GM10266 (cell line): ENCODE measurements at regions not wholly inside any gene's neighbourhood (a gene's known extent, or its start where the extent isn't known, plus 50 kb on each side); places are given as distances from the start of the nearest gene placed in this dataset.
"Not testable (repeated sequence)": the region's sequence is repeated elsewhere in the genome, so short reads cannot be mapped to it uniquely, and the experiment has no call there.

Experiments used
- DNase-seq: peaks from one replicate; pipeline ENCODE4 v3.0.0; 2012; ENCODE audit errors: extremely low spot score
- TF ChIP-seq, protein P1 (sequence below): IDR thresholded peaks from 2 replicates; pipeline ENCODE4 v1.5.1; 2012; ENCODE audit warnings: mild to moderate bottlenecking, low read depth; ENCODE audit not compliant: control insufficient read depth, insufficient read depth; ENCODE audit errors: missing control alignments

DNA sequence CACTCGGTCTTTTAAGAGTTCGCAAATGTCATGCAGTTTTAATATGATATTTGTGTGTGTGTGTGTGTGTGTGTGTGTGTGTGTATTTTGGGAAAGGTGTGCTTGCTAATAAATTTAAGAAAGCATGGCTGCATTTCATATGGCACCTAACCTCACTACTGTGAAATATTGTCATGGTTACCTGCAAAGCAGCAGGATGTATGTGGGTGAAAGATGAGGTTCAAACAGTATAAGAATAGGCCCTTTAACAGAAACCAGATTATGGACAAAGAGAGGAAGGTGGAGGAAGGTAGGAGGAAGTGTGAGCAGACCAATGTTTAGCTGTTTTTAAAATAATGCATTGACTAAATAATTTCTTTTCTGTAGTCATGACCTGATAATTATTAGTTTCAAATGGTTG, 73.5 kb upstream of the CACNA2D1 start:
- DNase-seq: no peak
- TF ChIP-seq, protein P1, sequence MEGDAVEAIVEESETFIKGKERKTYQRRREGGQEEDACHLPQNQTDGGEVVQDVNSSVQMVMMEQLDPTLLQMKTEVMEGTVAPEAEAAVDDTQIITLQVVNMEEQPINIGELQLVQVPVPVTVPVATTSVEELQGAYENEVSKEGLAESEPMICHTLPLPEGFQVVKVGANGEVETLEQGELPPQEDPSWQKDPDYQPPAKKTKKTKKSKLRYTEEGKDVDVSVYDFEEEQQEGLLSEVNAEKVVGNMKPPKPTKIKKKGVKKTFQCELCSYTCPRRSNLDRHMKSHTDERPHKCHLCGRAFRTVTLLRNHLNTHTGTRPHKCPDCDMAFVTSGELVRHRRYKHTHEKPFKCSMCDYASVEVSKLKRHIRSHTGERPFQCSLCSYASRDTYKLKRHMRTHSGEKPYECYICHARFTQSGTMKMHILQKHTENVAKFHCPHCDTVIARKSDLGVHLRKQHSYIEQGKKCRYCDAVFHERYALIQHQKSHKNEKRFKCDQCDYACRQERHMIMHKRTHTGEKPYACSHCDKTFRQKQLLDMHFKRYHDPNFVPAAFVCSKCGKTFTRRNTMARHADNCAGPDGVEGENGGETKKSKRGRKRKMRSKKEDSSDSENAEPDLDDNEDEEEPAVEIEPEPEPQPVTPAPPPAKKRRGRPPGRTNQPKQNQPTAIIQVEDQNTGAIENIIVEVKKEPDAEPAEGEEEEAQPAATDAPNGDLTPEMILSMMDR: no peak

DNA sequence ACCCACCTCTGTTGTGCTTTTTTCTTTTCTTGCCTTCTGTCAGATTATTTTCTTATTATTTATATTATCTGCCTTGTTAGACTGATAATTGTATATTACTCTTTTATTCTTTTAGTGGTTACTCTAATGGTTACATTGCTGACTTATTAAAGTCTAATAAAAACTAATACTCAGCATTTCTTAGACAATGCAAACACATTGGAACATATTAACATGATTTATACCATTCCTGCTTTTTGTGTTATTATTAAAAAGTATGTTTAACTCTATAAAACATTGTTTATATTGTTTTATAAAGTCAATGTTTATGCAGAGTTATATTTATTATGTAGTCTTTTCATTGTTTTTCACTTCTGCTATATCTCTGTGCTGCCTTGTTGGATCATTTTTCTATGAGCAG, 68.0 kb upstream of the CACNA2D1 start:
- TF ChIP-seq, protein P1: no peak
- no peak for DNase-seq

DNA sequence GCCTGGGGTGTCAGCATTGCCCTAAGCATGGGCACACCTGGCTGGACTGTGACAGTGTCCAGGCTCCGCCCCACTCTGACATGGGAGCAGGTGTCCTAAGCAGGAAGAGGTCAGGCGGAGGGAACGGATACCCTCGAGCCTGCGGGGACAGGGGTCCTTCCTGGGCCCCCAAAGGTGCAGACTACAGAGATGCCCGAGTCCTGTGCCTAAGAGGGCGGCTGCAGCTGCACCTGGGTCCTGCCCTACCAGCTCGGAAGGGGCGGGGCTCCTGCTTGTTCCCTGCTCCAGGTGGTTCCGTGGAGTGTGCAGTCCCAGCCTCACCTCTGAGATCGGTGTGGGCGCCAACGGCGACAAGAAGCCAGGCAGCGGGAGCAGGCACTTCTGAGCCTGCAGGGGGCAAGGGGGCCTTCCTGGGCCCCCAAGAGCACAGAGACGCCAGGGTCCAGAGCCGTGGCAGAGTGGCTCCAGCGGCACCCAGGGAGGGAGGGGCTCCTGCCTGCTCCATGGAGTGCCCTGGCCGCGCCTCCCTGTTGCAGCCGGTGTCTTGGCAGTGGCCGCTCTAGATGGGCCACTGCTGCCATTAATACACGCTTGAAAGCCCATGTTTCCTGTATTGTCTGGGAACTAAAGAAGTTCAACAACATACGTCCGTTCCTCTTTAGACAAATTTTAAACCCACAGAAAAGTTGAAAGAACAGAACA, 64.5 kb upstream of the CACNA2D1 start:
- TF ChIP-seq, protein P1: no peak
- no peak for DNase-seq

DNA sequence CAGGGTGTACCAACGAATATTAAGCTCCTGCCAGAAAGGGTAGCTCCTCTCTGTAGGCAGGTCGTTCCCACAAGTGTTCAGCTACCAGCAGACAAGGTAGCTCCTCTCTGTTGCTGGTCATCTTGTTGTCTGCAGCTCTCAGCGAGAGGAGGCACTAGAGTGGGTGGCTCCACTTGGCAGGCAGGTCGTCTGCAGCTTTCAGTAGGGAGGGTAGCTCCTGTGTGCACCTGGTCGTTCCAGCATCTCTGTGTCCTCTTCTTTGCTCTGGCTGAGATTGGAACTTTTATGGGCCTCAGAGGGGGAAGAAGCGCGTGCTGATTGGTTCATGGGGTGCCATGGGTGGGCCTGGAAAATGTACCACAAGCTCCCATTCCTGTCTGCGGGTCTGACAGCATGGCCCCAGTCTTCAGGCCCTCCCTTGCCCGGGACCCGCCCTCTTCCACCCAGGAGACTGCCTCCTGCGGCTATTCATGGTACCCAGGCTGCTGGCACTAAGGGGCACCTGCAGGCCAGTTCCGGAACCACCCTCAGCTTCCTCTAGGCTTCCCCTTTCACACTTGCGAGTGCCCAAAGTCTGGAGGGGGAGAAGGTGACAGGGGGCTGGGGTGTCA, 63.9 kb upstream of the CACNA2D1 start:
- DNase-seq: no peak
- TF ChIP-seq, protein P1: no peak

DNA sequence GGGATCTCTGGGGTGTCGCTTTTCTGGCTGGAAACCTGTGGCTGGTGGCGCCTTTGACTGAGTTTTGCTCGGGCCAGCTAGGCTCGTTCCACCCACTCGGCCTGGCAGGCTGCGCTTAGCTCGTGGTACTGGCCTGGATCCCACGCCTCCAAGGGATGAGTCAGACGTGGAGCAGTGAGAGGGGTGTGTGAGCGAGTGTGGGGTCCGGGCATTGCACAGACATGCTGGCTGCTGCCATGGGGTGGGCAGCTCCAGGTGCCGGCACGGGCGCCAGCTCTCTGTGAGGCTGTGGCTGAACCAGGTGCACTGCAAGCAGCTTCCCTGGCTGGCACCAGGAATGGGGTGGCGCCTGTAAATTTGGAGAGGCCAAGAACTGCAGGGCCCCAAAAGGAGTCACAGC, 63.1 kb upstream of the CACNA2D1 start:
- TF ChIP-seq, protein P1: no peak
- no peak for DNase-seq

DNA sequence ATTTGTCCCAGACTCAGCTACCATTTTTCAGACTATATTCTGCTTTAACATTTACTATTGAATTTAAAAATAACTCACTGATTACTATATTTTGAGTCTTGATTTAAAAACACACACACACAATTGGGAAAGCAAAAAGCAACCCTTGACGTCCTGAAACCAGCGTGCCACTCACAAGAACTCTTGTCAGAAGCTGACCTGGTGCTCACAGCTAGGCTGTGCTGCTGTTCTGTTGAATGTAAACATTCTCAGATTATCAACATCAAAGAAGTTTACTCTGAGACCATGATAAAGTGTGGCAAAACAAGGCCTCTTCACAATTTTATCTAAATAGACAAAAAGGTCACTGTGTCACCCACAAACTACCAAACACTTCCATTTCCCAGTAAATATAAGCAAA, 62.6 kb upstream of the CACNA2D1 start:
- TF ChIP-seq, protein P1: no peak
- DNase-seq: no peak

DNA sequence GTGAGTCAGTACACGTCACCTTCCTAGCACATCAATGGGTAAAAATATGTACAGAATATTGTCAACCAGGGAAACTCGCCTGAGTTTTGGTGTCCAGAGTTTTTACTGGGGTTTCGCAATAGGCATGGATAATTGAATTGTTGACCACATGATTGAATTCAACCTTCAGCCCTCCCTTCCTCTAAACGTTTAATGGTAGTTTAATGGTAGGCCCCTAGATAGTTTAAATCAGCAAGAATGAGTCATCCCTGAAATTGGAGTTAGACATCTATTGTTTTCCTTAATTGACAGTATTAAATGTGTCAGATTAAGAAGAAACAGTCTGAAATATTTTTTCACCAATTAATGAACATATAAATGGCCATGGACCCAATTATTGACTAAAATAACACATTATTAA, 57.8 kb upstream of the CACNA2D1 start:
- DNase-seq: no peak
- TF ChIP-seq, protein P1: no peak

DNA sequence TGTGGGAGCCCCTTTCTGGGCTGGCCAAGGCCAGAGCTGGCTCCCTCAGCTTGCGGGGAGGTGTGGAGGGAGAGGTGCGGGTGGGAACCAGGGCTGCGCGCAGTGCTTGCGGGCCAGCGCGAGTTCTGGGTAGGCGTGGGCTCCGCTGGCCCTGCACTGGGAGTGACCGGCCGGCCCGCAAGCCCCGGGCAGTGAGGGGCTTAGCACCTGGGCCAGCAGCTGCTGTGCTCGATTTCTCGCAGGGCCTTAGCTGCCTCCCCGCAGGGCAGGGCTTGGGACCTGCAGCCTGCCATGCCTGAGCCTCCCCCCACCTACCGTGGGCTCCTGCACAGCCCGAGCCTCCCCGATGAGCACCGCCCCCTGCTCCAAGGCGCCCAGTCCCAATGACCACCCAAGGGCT, 56.0 kb upstream of the CACNA2D1 start:
- DNase-seq: not testable (repeated sequence)
